H1 (cell line): ENCODE measurements at regions not wholly inside any gene's neighbourhood (a gene's known extent, or its start where the extent isn't known, plus 50 kb on each side); places are given as distances from the start of the nearest gene placed in this dataset.

ENCODE experiments used
- CTCF ChIA-PET: fragments of 300-600 bp; sonication (Branson Sonifier 250); formaldehyde crosslinking; loops from one replicate; lab custom pipeline; 2021; ENCODE audit not compliant: partially characterized antibody; lab: Charles Lee
- POLR2A ChIA-PET: fragments of 300-600 bp; sonication (Branson Sonifier 250); formaldehyde crosslinking; loops from one replicate; lab custom pipeline; 2021; ENCODE audit warnings: inconsistent platforms; ENCODE audit not compliant: partially characterized antibody; lab: Charles Lee
- DNase-seq, 2 experiments: peaks; one replicate each; pipeline versions ENCODE4 v3.0.0 to v3.0.0-alpha.2; 2010 to 2022; ENCODE audit warnings: low spot score in 2 of 2, low read depth in 1 of 2, mixed read lengths in 1 of 2
- FAIRE-seq: peaks from 2 replicates; lab custom pipeline; 2011; peaks lifted over from hg19 to GRCh38; lab: Jason Lieb, UNC
- H2AFZ ChIP-seq: 2 replicates; pipeline ENCODE4 v1.8.1; 2012; ENCODE audit warnings: low read length, inconsistent platforms
- H2AK5ac ChIP-seq: 2 replicates; pipeline ENCODE4 v1.6.1; 2013; ENCODE audit warnings: low read depth, low read length
- H2BK120ac ChIP-seq: replicated peaks from 2 replicates; pipeline ENCODE3; 2013; ENCODE audit warnings: low read depth, low read length, inconsistent platforms
- H2BK12ac ChIP-seq: 2 replicates; pipeline ENCODE4 v1.6.1; 2013; ENCODE audit warnings: low read depth, low read length
- H2BK15ac ChIP-seq: 2 replicates; pipeline ENCODE4 v1.6.1; 2013; ENCODE audit warnings: low read length
- H2BK20ac ChIP-seq: 2 replicates; pipeline ENCODE4 v1.6.1; 2013; ENCODE audit warnings: low read length
- H2BK5ac ChIP-seq: 2 replicates; pipeline ENCODE4 v1.6.1; 2013; ENCODE audit warnings: low read depth, low read length
- H3K14ac ChIP-seq: 2 replicates; pipeline ENCODE4 v1.6.1; 2013; ENCODE audit warnings: inconsistent platforms; ENCODE audit not compliant: insufficient read length
- H3K18ac ChIP-seq: 2 replicates; pipeline ENCODE4 v1.6.1; 2013; ENCODE audit warnings: low read length; ENCODE audit errors: extremely low read depth
- H3K23ac ChIP-seq: 2 replicates; pipeline ENCODE4 v1.6.1; 2013; ENCODE audit warnings: inconsistent platforms; ENCODE audit not compliant: insufficient read length
- H3K23me2 ChIP-seq: 2 replicates; pipeline ENCODE4 v1.6.1; 2013; ENCODE audit warnings: low read depth, low read length
- H3K27ac ChIP-seq: 2 replicates; pipeline ENCODE4 v1.6.1; 2011; ENCODE audit warnings: low read depth, low read length, inconsistent platforms
- H3K27me3 ChIP-seq, 4 experiments: replicated peaks in 1 of 4; 1 replicate in 1 of 4; 2 replicates in 3 of 4; pipeline versions ENCODE4 v1.6.1 to v1.8.1; 2011 to 2013; ENCODE audit warnings: low read length in 3 of 4, mild to moderate bottlenecking in 3 of 4, inconsistent platforms in 2 of 4, mixed read lengths in 2 of 4, moderate library complexity in 1 of 4; ENCODE audit not compliant: control insufficient read depth in 3 of 4, insufficient read depth in 3 of 4; ENCODE audit errors: extremely low read depth in 1 of 4
- H3K36me3 ChIP-seq, 4 experiments: 2 replicates each; pipeline versions ENCODE4 v1.6.1 to v1.8.1; 2011 to 2013; ENCODE audit warnings: mild to moderate bottlenecking in 4 of 4, low read length in 3 of 4, moderate library complexity in 2 of 4, control low read depth in 1 of 4, inconsistent platforms in 1 of 4; ENCODE audit not compliant: insufficient read depth in 4 of 4, control insufficient read depth in 2 of 4
- H3K4ac ChIP-seq: replicated peaks from 2 replicates; pipeline ENCODE3; 2013; ENCODE audit warnings: low read length, low read depth, mixed read lengths, inconsistent platforms; ENCODE audit not compliant: insufficient read length
- H3K4me1 ChIP-seq, 4 experiments: replicated peaks in 1 of 4; 1 replicate in 1 of 4; 2 replicates in 3 of 4; pipeline versions ENCODE4 v1.6.1 to v1.8.1; 2011 to 2013; ENCODE audit warnings: low read length in 3 of 4, inconsistent platforms in 2 of 4, mixed read lengths in 1 of 4; ENCODE audit not compliant: insufficient read depth in 4 of 4, control insufficient read depth in 3 of 4
- H3K4me2 ChIP-seq, 2 experiments: 2 replicates each; pipeline versions ENCODE4 v1.6.1 to v1.8.1; 2011 to 2013; ENCODE audit warnings: low read depth in 2 of 2, low read length in 2 of 2, control low read depth in 1 of 2, inconsistent platforms in 1 of 2, mild to moderate bottlenecking in 1 of 2; ENCODE audit not compliant: insufficient read depth in 1 of 2
- H3K4me3 ChIP-seq, 4 experiments: fragments of 200-600, 300-600 bp in 1 of 4; sonication (generic), shearing (Covaris generic), sonication (Bioruptor Twin) in 1 of 4; 2 replicates each; pipeline versions ENCODE4 v1.5.1 to v1.8.1; 2011 to 2016; ENCODE audit warnings: low read length in 4 of 4, low read depth in 3 of 4, control low read depth in 2 of 4, inconsistent platforms in 2 of 4, mild to moderate bottlenecking in 2 of 4, mixed read lengths in 1 of 4, moderate library complexity in 1 of 4; ENCODE audit not compliant: insufficient read depth in 2 of 4; ENCODE audit errors: extremely low read depth in 1 of 4
- H3K56ac ChIP-seq: replicated peaks from 2 replicates; pipeline ENCODE3; 2013; ENCODE audit warnings: low read depth, mild to moderate bottlenecking, mixed read lengths, low read length, inconsistent platforms; ENCODE audit not compliant: insufficient read length
- H3K79me1 ChIP-seq: 2 replicates; pipeline ENCODE4 v1.6.1; 2013; ENCODE audit warnings: low read depth, low read length, control low read depth
- H3K79me2 ChIP-seq, 2 experiments: 2 replicates each; pipeline versions ENCODE4 v1.6.1 to v1.8.1; 2012 to 2013; ENCODE audit warnings: low read length in 2 of 2, mild to moderate bottlenecking in 2 of 2, inconsistent platforms in 1 of 2; ENCODE audit not compliant: insufficient read depth in 2 of 2, control insufficient read depth in 1 of 2
- H3K9ac ChIP-seq, 4 experiments: replicated peaks in 1 of 4; 1 replicate in 1 of 4; 2 replicates in 3 of 4; pipeline versions ENCODE4 v1.6.1 to v1.8.1; 2011 to 2013; ENCODE audit warnings: low read depth in 3 of 4, low read length in 3 of 4, control low read depth in 2 of 4, mild to moderate bottlenecking in 2 of 4, moderate library complexity in 2 of 4, inconsistent platforms in 1 of 4; ENCODE audit errors: extremely low read depth in 1 of 4
- H3K9me3 ChIP-seq, 2 experiments: 2 replicates each; pipeline versions ENCODE4 v1.6.1 to v1.8.1; 2012 to 2013; ENCODE audit warnings: mild to moderate bottlenecking in 2 of 2, moderate library complexity in 2 of 2, control low read depth in 1 of 2, inconsistent platforms in 1 of 2, low read depth in 1 of 2, low read length in 1 of 2, mixed read lengths in 1 of 2; ENCODE audit not compliant: insufficient read depth in 2 of 2
- H4K20me1 ChIP-seq, 2 experiments: replicated peaks in 1 of 2; 2 replicates each; pipeline versions ENCODE3 to v1.8.1; 2011 to 2013; ENCODE audit warnings: inconsistent platforms in 2 of 2, low read length in 2 of 2, mild to moderate bottlenecking in 1 of 2; ENCODE audit not compliant: insufficient read depth in 2 of 2, control insufficient read depth in 1 of 2
- H4K5ac ChIP-seq: 2 replicates; pipeline ENCODE4 v1.6.1; 2013; ENCODE audit warnings: low read length, low read depth, mixed read lengths, inconsistent platforms; ENCODE audit not compliant: insufficient read length
- H4K8ac ChIP-seq: 2 replicates; pipeline ENCODE4 v1.8.0; 2013; ENCODE audit warnings: mild to moderate bottlenecking, moderate library complexity, low read length, inconsistent platforms; ENCODE audit not compliant: insufficient read depth; ENCODE audit errors: extremely low read depth
- H4K91ac ChIP-seq: replicated peaks from 2 replicates; pipeline ENCODE3; 2013; ENCODE audit warnings: low read length, mixed read lengths, inconsistent platforms; ENCODE audit not compliant: insufficient read length
- ASH2L ChIP-seq: fragments of 200-600, 300-600 bp; sonication (generic); IDR thresholded peaks from one replicate; pipeline ENCODE4 v1.7.1; 2017; ENCODE audit warnings: low read length
- BACH1 ChIP-seq: IDR thresholded peaks from 2 replicates; pipeline ENCODE4 v1.6.1; 2012; ENCODE audit warnings: low read length, improper control_type of control experiment
- CBX8 ChIP-seq: fragments of 300-800, 300-1000 bp; sonication (generic); IDR thresholded peaks from 2 replicates; pipeline ENCODE4 v1.7.1; 2016; ENCODE audit warnings: low read depth, low read length, borderline replicate concordance
- JUND ChIP-seq: IDR thresholded peaks from 2 replicates; pipeline ENCODE4 v1.6.1; 2011; ENCODE audit warnings: mild to moderate bottlenecking, improper control_type of control experiment, low read length
- POLR2AphosphoS5 ChIP-seq: IDR thresholded peaks from 2 replicates; pipeline ENCODE4 v1.6.1; 2011; ENCODE audit warnings: low read depth, low read length
- RNF2 ChIP-seq: fragments of 200-900, 300-1000 bp; sonication (generic); IDR thresholded peaks from 2 replicates; pipeline ENCODE4 v1.7.1; 2016; ENCODE audit warnings: borderline replicate concordance, low read depth, mild to moderate bottlenecking, antibody characterized with exemption, low read length; ENCODE audit not compliant: poor library complexity, severe bottlenecking; ENCODE audit errors: missing control alignments
- SUZ12 ChIP-seq: fragments of 200-600 bp; sonication (generic); IDR thresholded peaks from 2 replicates; pipeline ENCODE4 v1.6.1; 2012; ENCODE audit warnings: mild to moderate bottlenecking, inconsistent platforms, low read length, moderate library complexity, mixed read lengths
- TEAD4 ChIP-seq: IDR thresholded peaks from 2 replicates; pipeline ENCODE4 v1.6.1; 2012; ENCODE audit warnings: low read depth, low read length, inconsistent platforms, mixed read lengths
- YY1 ChIP-seq: IDR thresholded peaks from 2 replicates; pipeline ENCODE4 v1.6.1; 2011; ENCODE audit warnings: low read depth, mild to moderate bottlenecking, low read length
- WGBS, 2 experiments: shearing (Covaris generic) in 1 of 2; methylation state at CpG; one replicate each; pipeline versions ENCODE4 v1.1.6 to v1.1.7; 2013 to 2015; ENCODE audit warnings: low lambda C conversion rate in 2 of 2, mixed read lengths in 2 of 2, inconsistent platforms in 1 of 2, low coverage in 1 of 2, missing lambda C conversion rate in 1 of 2; ENCODE audit not compliant: insufficient replicate concordance in 2 of 2, insufficient coverage in 1 of 2, insufficient read length in 1 of 2; ENCODE audit errors: extremely low coverage in 1 of 2, missing lambda C conversion rate in 1 of 2; 5-methylcytosine and 5-hydroxymethylcytosine counted together

- no peaks in the 10 kb centered on the region for H3K27me3 ChIP-seq
- H2BK20ac ChIP-seq: no peak overlapping the region
- FAIRE-seq (no peak), DNase-seq (no peak)
- no peaks in the 10 kb centered on the region for H3K9me3 ChIP-seq
- H3K4me1 ChIP-seq: no peaks in the 10 kb centered on the region
- no peak overlapping the region for H4K8ac ChIP-seq
- H3K27ac ChIP-seq: no peak overlapping the region
- TF ChIP-seq RNF2 (no peak), SUZ12 (no peak), JUND (no peak), POLR2AphosphoS5 (no peak), BACH1 (no peak), ASH2L (no peak), TEAD4 (no peak), CBX8 (no peak), YY1 (no peak)
- H3K79me1 ChIP-seq: no peaks in the 10 kb centered on the region
- no peak overlapping the region for H4K91ac ChIP-seq
- H3K4ac ChIP-seq: no peak overlapping the region
- no peak overlapping the region for H3K9ac ChIP-seq
- H2AFZ ChIP-seq: no peak overlapping the region
- ChIA-PET CTCF (interaction anchor here (0.7 kb wide), 1 partner anchor 827 kb away, joined by 4 read pairs; no protein-coding TSS in a partner anchor), POLR2A (no interaction called here)
- no peaks in the 10 kb centered on the region for H3K36me3 ChIP-seq
- no peak overlapping the region for H4K5ac ChIP-seq
- H3K23me2 ChIP-seq: no peaks in the 10 kb centered on the region
- H3K79me2 ChIP-seq: no peaks in the 10 kb centered on the region
- no peak overlapping the region for H3K4me3 ChIP-seq
- no peak overlapping the region for H3K4me2 ChIP-seq
- H3K18ac ChIP-seq: no peak overlapping the region
- H2AK5ac ChIP-seq: no peak overlapping the region
- H2BK12ac ChIP-seq: no peak overlapping the region
- 92% methylated on average over 2 of the region's 2 CpGs; no CpG with 5 or more reads in 1 of the 2 experiments for WGBS, 2 experiments
- no peak overlapping the region for H2BK5ac ChIP-seq
- H3K56ac ChIP-seq: no peak overlapping the region
- H4K20me1 ChIP-seq: no peaks in the 10 kb centered on the region
- no peak overlapping the region for H2BK15ac ChIP-seq
- H3K23ac ChIP-seq: no peak overlapping the region
- no peak overlapping the region for H3K14ac ChIP-seq
- no peak overlapping the region for H2BK120ac ChIP-seq
These were observed 294.2 kb upstream of the COL8A1 start for GRCh38 chr3:99344216-99344615.
